ENCODE measurements at regions not wholly inside any gene's neighbourhood (a gene's known extent, or its start where the extent isn't known, plus 50 kb on each side); places are given as distances from the start of the nearest gene placed in this dataset.
A peak's percentile ranks its signal among the peaks of the same experiment; 100 is the strongest.
"Not testable (repeated sequence)": the region's sequence is repeated elsewhere in the genome, so short reads cannot be mapped to it uniquely, and the experiment has no call there.

- DNase-seq: no peak
Measured at GRCh38 chr7:54292171-54292925, 249.8 kb upstream of the VSTM2A start.

GRCh38 chr7:54299426-54299825 is 242.7 kb upstream of the VSTM2A start:
- DNase-seq: no peak

GRCh38 chr7:54315955-54316354 is 226.2 kb upstream of the VSTM2A start:
- not testable (repeated sequence) for DNase-seq

GRCh38 chr7:54326592-54327167 is 215.5 kb upstream of the VSTM2A start:
- no peak for DNase-seq

- DNase-seq: no peak
Measured at GRCh38 chr7:54330216-54330800, 211.9 kb upstream of the VSTM2A start.

GRCh38 chr7:54331311-54331710 is 210.9 kb upstream of the VSTM2A start:
- DNase-seq: peak; percentile 46

- DNase-seq: no peak
Measured at GRCh38 chr7:54332301-54332700, 209.9 kb upstream of the VSTM2A start.

GRCh38 chr7:54333952-54334351 is 208.2 kb upstream of the VSTM2A start:
- no peak for DNase-seq

- no peak for DNase-seq
Measured at GRCh38 chr7:54336800-54337199, 205.4 kb upstream of the VSTM2A start.

GRCh38 chr7:54337466-54337865 is 204.7 kb upstream of the VSTM2A start:
- no peak for DNase-seq

GRCh38 chr7:54338319-54338718 is 203.9 kb upstream of the VSTM2A start:
- no peak for DNase-seq

- no peak for DNase-seq
Measured at GRCh38 chr7:54339073-54339472, 203.1 kb upstream of the VSTM2A start.

GRCh38 chr7:54342458-54342857 is 199.7 kb upstream of the VSTM2A start:
- DNase-seq: no peak

GRCh38 chr7:54343511-54343910 is 198.7 kb upstream of the VSTM2A start:
- DNase-seq: no peak

- no peak for DNase-seq
Measured at GRCh38 chr7:54345746-54346145, 196.4 kb upstream of the VSTM2A start.

GRCh38 chr7:54349229-54349628 is 192.9 kb upstream of the VSTM2A start:
- no peak for DNase-seq

- DNase-seq: no peak
Measured at GRCh38 chr7:54354436-54354835, 187.7 kb upstream of the VSTM2A start.

GRCh38 chr7:54355842-54356241 is 186.3 kb upstream of the VSTM2A start:
- no peak for DNase-seq

GRCh38 chr7:54360075-54360840 is 181.9 kb upstream of the VSTM2A start:
- DNase-seq: peak; percentile 3

- DNase-seq: no peak
Measured at GRCh38 chr7:54390565-54390964, 151.6 kb upstream of the VSTM2A start.

- DNase-seq: no peak
Measured at GRCh38 chr7:54392935-54393334, 149.2 kb upstream of the VSTM2A start.

GRCh38 chr7:54394834-54395233 is 147.3 kb upstream of the VSTM2A start:
- peak; percentile 24 for DNase-seq

GRCh38 chr7:54397836-54398612 is 144.2 kb upstream of the VSTM2A start:
- DNase-seq: no peak
